Adrenal gland (tissue), 9 donors: ENCODE measurements at regions not wholly inside any gene's neighbourhood (a gene's known extent, or its start where the extent isn't known, plus 50 kb on each side); places are given as distances from the start of the nearest gene placed in this dataset.

Experiments
- DNase-seq, 7 donors: peaks; one replicate each; pipeline ENCODE4 v3.0.0-alpha.2; 2019 to 2020
- H3K27ac ChIP-seq, 5 donors: fragments of 200-600 bp; sonication (generic) in 4 of 5; 1 replicate in 3 of 5; 2 replicates in 2 of 5; pipeline versions ENCODE4 v1.5.1 to v1.8.0; 2016 to 2020; ENCODE audit warnings: mild to moderate bottlenecking in 1 of 5
- H3K27me3 ChIP-seq: fragments of 200-600 bp; 2 replicates; pipeline ENCODE4 v1.8.0; 2021
- H3K36me3 ChIP-seq, 2 donors: fragments of 200-600 bp; replicated peaks in 1 of 2; 1 replicate in 1 of 2; 2 replicates in 1 of 2; pipeline versions ENCODE4 v1.5.1 to v1.8.0; 2018 to 2022
- H3K4me1 ChIP-seq, 2 donors: fragments of 200-600 bp; replicated peaks in 1 of 2; 1 replicate in 1 of 2; 2 replicates in 1 of 2; pipeline versions ENCODE4 v1.5.1 to v1.8.0; 2018 to 2021
- H3K4me3 ChIP-seq, 4 donors: fragments of 200-600 bp; sonication (generic) in 3 of 4; one replicate each; pipeline ENCODE4 v1.5.1; 2016 to 2018
- H3K9me3 ChIP-seq, 3 donors: fragments of 200-600 bp; sonication (generic) in 1 of 3; replicated peaks in 1 of 3; 1 replicate in 2 of 3; 2 replicates in 1 of 3; pipeline versions ENCODE4 v1.5.1 to v1.8.0; 2016 to 2021
- POLR2A ChIP-seq, 2 donors: fragments of 450-650 bp; IDR thresholded peaks; one replicate each; pipeline ENCODE4 v1.6.1; 2017; ENCODE audit warnings: antibody characterized with exemption in 2 of 2, mild to moderate bottlenecking in 2 of 2, moderate library complexity in 1 of 2
- WGBS, 4 donors: extraction: QIAGEN DNeasy Blood & Tissue Kit in 2 of 4; methylation state at CpG; one replicate each; pipeline versions ENCODE4 v1.1.5 to v1.1.7; 2013 to 2017; 5-methylcytosine and 5-hydroxymethylcytosine counted together
- intact Hi-C, 2 donors: fragments of 100-400 bp; cut with DNase I; formaldehyde crosslinking; loops; one replicate each; pipeline versions ENCODE4 v1.14.1 to v1.15.0; 2022 to 2023
- TF ChIP-seq, protein P1 (sequence below), 6 experiments: fragments of 450-650 bp in 4 of 6; fragments of 200-600 bp in 2 of 6; sonication (generic) in 1 of 6; IDR thresholded peaks; 1 replicate in 5 of 6; 2 replicates in 1 of 6; pipeline versions ENCODE4 v1.5.1 to v1.8.0; 2016 to 2021; ENCODE audit warnings: antibody characterized with exemption in 6 of 6, mild to moderate bottlenecking in 2 of 6, moderate library complexity in 1 of 6
- donor health status: healthy with polysubstance abuse.
- donor health status: Bipolar disorder and iron deficiency.
- donor health status: DM: yes; HTN: yes; CAD: no.
- donor health status: DM: no; HTN: no; CAD: no.
- donor health status: DM: no; HTN: no; CAD: no.

- intact Hi-C loops = no loop called here
- no peaks in the 10 kb centered on the region for H3K9me3 ChIP-seq
- no peaks in the 10 kb centered on the region for H3K36me3 ChIP-seq
- TF ChIP-seq, protein P1, sequence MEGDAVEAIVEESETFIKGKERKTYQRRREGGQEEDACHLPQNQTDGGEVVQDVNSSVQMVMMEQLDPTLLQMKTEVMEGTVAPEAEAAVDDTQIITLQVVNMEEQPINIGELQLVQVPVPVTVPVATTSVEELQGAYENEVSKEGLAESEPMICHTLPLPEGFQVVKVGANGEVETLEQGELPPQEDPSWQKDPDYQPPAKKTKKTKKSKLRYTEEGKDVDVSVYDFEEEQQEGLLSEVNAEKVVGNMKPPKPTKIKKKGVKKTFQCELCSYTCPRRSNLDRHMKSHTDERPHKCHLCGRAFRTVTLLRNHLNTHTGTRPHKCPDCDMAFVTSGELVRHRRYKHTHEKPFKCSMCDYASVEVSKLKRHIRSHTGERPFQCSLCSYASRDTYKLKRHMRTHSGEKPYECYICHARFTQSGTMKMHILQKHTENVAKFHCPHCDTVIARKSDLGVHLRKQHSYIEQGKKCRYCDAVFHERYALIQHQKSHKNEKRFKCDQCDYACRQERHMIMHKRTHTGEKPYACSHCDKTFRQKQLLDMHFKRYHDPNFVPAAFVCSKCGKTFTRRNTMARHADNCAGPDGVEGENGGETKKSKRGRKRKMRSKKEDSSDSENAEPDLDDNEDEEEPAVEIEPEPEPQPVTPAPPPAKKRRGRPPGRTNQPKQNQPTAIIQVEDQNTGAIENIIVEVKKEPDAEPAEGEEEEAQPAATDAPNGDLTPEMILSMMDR (IDR thresholded peaks at IDR 0.05) = no peak
- TF ChIP-seq POLR2A (IDR thresholded peaks at IDR 0.05) = no peak
- H3K27me3 ChIP-seq = no peaks in the 10 kb centered on the region
- no peak for DNase-seq
- H3K4me1 ChIP-seq = no peaks in the 10 kb centered on the region
- H3K4me3 ChIP-seq = no peak overlapping the region
- H3K27ac ChIP-seq = no peak overlapping the region
- WGBS, 4 donors = 61 to 85% (median 77%) methylated on average over 1 of the region's 1 CpG
These were observed 119.5 kb upstream of the MDFIC2 start for GRCh38 chr3:70431911-70432310.

DNA sequence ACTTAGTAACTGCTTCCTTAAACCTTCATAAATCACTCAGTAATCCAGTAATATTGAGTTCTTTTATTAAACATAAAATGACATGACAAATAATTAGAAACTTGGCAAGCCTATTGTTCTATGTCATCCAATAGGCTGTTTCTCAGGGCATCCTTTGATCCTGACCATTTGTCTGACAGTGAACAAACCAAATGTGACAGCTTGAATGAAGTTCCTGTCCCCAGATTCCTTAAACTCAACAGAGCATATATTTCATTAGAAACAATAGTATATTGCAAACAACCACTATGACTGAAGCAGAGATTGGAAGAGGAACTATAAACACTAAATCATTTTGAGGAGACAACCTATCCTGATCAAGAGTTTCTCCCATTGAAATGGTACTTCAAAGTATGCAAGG, 113.6 kb upstream of the MDFIC2 start:
- no peaks in the 10 kb centered on the region for H3K27me3 ChIP-seq
- H3K27ac ChIP-seq = no peak overlapping the region
- no peaks in the 10 kb centered on the region for H3K36me3 ChIP-seq
- intact Hi-C loops = no loop called here
- H3K4me3 ChIP-seq = no peak overlapping the region
- H3K9me3 ChIP-seq = no peaks in the 10 kb centered on the region
- no peak for DNase-seq
- no peaks in the 10 kb centered on the region for H3K4me1 ChIP-seq
- TF ChIP-seq, protein P1 (IDR thresholded peaks at IDR 0.05) = no peak
- TF ChIP-seq POLR2A (IDR thresholded peaks at IDR 0.05) = no peak

DNA sequence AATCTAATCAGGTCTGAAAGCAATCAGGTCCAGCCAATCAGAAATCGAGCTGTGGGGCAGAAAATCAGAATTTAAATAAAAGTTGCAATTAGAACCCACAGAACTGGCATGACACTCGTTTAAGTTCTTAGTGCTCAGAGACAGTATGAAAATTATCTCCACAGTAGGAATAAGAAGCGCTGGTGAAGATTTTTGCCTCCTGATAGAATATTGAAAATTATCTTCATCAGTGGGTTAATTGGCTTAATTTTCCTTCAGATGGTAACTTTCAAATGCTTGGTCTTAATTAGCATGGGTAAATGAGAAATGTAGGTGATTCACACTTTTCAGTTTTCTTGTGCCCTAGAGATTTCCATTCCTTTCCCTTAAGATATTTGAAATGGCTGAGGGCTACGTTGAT, 109.1 kb upstream of the MDFIC2 start:
- Histone ChIP-seq H3K4me3 (no peak overlapping the region), H3K9me3 (no peaks in the 10 kb centered on the region), H3K27ac (no peak overlapping the region), H3K27me3 (no peaks in the 10 kb centered on the region), H3K4me1 (no peaks in the 10 kb centered on the region), H3K36me3 (no peaks in the 10 kb centered on the region)
- TF ChIP-seq, protein P1 (IDR thresholded peaks at IDR 0.05) = no peak
- no peak for TF ChIP-seq POLR2A (IDR thresholded peaks at IDR 0.05)
- intact Hi-C loops = no loop called here
- DNase-seq = no peak
- WGBS, 4 donors = 40 to 66% (median 54%) methylated on average over 3 to 4 of the region's 4 CpGs

- intact Hi-C loops = no loop called here
- WGBS, 4 donors = 62 to 78% (median 73%) methylated on average over 2 of the region's 2 CpGs
- no peak for DNase-seq
- H3K36me3 ChIP-seq = no peaks in the 10 kb centered on the region
- H3K27me3 ChIP-seq = no peaks in the 10 kb centered on the region
- H3K9me3 ChIP-seq = peaks cover 0 to 5% (median 0%) of the 10 kb centered on the region in 3 donors
- H3K27ac ChIP-seq = no peak overlapping the region
- TF ChIP-seq, protein P1 (IDR thresholded peaks at IDR 0.05) = no peak
- no peak for TF ChIP-seq POLR2A (IDR thresholded peaks at IDR 0.05)
- no peak overlapping the region for H3K4me3 ChIP-seq
- no peaks in the 10 kb centered on the region for H3K4me1 ChIP-seq
These were observed 96.6 kb upstream of the MDFIC2 start for GRCh38 chr3:70409018-70409417.
